Gastroesophageal sphincter (tissue), 3 donors: ENCODE measurements at regions not wholly inside any gene's neighbourhood (a gene's known extent, or its start where the extent isn't known, plus 50 kb on each side); places are given as distances from the start of the nearest gene placed in this dataset.

Experiments used
- CTCF ChIP-seq, 4 experiments: fragments of 200-600 bp in 2 of 4; fragments of 450-650 bp in 2 of 4; sonication (generic) in 1 of 4; IDR thresholded peaks; one replicate each; pipeline ENCODE4 v1.5.1; 2017 to 2019; ENCODE audit warnings: antibody characterized with exemption in 4 of 4, mild to moderate bottlenecking in 2 of 4, moderate library complexity in 2 of 4
- POLR2A ChIP-seq, 2 donors: fragments of 450-650 bp; IDR thresholded peaks; one replicate each; pipeline ENCODE4 v1.6.1; 2017; ENCODE audit warnings: antibody characterized with exemption in 2 of 2, mild to moderate bottlenecking in 2 of 2, moderate library complexity in 1 of 2
- POLR2AphosphoS5 ChIP-seq: sonication (generic); formaldehyde crosslinking; IDR thresholded peaks from one replicate; pipeline ENCODE4 v1.6.1; 2017; ENCODE audit warnings: antibody characterized with exemption

- no peak for TF ChIP-seq POLR2A (IDR thresholded peaks at IDR 0.05)
- no peak for TF ChIP-seq CTCF (IDR thresholded peaks at IDR 0.05)
- TF ChIP-seq POLR2AphosphoS5, result no peak
These were observed 232.1 kb downstream of the C11orf87 start for GRCh38 chr11:109654091-109654490.
